ENCODE measurements at regions not wholly inside any gene's neighbourhood (a gene's known extent, or its start where the extent isn't known, plus 50 kb on each side); places are given as distances from the start of the nearest gene placed in this dataset.
A peak's percentile ranks its signal among the peaks of the same experiment; 100 is the strongest.

GRCh38 chr6:76250666-76251065 lies 178.2 kb upstream of the IMPG1 start:
- Histone ChIP-seq H3K27me3 (ENCODE audit: insufficient read depth, poor library complexity, severe bottlenecking) (no peaks in the 10 kb centered on the region), H3K27ac (replicated peaks) (peak overlapping the region; percentile 61), H3K4me3 (replicated peaks; ENCODE audit: insufficient read depth, low read length) (no peak overlapping the region)
- TF ChIP-seq SPI1 (IDR thresholded peaks at IDR 0.05; ENCODE audit: borderline replicate concordance, low read depth) (peak; percentile 82), POLR2AphosphoS5 (IDR thresholded peaks at IDR 0.05; ENCODE audit: low read depth) (no peak)
- DNase-seq (ENCODE audit: low read depth in 1 of 2, low spot score in 1 of 2) = peak; percentile 80 to 85

- TF ChIP-seq, protein P1, sequence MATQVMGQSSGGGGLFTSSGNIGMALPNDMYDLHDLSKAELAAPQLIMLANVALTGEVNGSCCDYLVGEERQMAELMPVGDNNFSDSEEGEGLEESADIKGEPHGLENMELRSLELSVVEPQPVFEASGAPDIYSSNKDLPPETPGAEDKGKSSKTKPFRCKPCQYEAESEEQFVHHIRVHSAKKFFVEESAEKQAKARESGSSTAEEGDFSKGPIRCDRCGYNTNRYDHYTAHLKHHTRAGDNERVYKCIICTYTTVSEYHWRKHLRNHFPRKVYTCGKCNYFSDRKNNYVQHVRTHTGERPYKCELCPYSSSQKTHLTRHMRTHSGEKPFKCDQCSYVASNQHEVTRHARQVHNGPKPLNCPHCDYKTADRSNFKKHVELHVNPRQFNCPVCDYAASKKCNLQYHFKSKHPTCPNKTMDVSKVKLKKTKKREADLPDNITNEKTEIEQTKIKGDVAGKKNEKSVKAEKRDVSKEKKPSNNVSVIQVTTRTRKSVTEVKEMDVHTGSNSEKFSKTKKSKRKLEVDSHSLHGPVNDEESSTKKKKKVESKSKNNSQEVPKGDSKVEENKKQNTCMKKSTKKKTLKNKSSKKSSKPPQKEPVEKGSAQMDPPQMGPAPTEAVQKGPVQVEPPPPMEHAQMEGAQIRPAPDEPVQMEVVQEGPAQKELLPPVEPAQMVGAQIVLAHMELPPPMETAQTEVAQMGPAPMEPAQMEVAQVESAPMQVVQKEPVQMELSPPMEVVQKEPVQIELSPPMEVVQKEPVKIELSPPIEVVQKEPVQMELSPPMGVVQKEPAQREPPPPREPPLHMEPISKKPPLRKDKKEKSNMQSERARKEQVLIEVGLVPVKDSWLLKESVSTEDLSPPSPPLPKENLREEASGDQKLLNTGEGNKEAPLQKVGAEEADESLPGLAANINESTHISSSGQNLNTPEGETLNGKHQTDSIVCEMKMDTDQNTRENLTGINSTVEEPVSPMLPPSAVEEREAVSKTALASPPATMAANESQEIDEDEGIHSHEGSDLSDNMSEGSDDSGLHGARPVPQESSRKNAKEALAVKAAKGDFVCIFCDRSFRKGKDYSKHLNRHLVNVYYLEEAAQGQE (IDR thresholded peaks at IDR 0.05; ENCODE audit: insufficient replicate concordance, low read depth) = no peak
- TF ChIP-seq POLR2AphosphoS5 (IDR thresholded peaks at IDR 0.05; ENCODE audit: low read depth) (no peak), GABPA (IDR thresholded peaks at IDR 0.05; ENCODE audit: low read depth) (no peak), SPI1 (IDR thresholded peaks at IDR 0.05; ENCODE audit: borderline replicate concordance, low read depth) (no peak)
- TF ChIP-seq, protein P2, sequence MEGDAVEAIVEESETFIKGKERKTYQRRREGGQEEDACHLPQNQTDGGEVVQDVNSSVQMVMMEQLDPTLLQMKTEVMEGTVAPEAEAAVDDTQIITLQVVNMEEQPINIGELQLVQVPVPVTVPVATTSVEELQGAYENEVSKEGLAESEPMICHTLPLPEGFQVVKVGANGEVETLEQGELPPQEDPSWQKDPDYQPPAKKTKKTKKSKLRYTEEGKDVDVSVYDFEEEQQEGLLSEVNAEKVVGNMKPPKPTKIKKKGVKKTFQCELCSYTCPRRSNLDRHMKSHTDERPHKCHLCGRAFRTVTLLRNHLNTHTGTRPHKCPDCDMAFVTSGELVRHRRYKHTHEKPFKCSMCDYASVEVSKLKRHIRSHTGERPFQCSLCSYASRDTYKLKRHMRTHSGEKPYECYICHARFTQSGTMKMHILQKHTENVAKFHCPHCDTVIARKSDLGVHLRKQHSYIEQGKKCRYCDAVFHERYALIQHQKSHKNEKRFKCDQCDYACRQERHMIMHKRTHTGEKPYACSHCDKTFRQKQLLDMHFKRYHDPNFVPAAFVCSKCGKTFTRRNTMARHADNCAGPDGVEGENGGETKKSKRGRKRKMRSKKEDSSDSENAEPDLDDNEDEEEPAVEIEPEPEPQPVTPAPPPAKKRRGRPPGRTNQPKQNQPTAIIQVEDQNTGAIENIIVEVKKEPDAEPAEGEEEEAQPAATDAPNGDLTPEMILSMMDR (IDR thresholded peaks at IDR 0.05; ENCODE audit: insufficient read depth, low read length) = no peak
- Histone ChIP-seq H3K27me3 (ENCODE audit: insufficient read depth, poor library complexity, severe bottlenecking) (no peaks in the 10 kb centered on the region), H3K27ac (replicated peaks) (no peak overlapping the region), H3K4me3 (replicated peaks; ENCODE audit: insufficient read depth, low read length) (no peak overlapping the region)
- no peak for DNase-seq (ENCODE audit: low read depth in 1 of 2, low spot score in 1 of 2)
Measured at GRCh38 chr6:76247527-76247926, 175.1 kb upstream of the IMPG1 start.

DNA sequence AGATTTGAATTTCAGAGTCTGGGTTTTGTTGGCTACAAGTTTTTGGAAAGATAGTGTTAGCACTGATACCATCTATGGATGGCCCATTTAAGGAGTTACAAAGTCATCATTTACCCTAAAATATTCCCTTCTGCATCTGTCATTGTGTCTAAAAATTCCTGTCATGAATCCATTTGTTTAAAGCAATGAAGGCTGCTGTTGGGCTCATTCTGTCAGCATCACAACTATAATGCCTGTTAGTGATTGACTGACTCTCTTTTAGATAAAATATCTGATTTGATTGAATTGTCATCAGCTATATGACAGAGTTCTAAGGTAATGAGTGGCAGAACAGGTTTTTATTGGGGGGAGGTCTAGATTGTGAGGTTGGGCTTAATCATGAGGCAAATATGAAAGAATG lies 167.6 kb upstream of the IMPG1 start:
- TF ChIP-seq, protein P1 (IDR thresholded peaks at IDR 0.05; ENCODE audit: insufficient replicate concordance, low read depth) = no peak
- TF ChIP-seq POLR2AphosphoS5 (IDR thresholded peaks at IDR 0.05; ENCODE audit: low read depth) (no peak), GABPA (IDR thresholded peaks at IDR 0.05; ENCODE audit: low read depth) (no peak)
- TF ChIP-seq, protein P2 (IDR thresholded peaks at IDR 0.05; ENCODE audit: insufficient read depth, low read length) = no peak
- H3K4me3 ChIP-seq (replicated peaks; ENCODE audit: insufficient read depth, low read length) = no peak overlapping the region
- no peak overlapping the region for H3K27ac ChIP-seq (replicated peaks)
- no peaks in the 10 kb centered on the region for H3K27me3 ChIP-seq (ENCODE audit: insufficient read depth, poor library complexity, severe bottlenecking)
- DNase-seq (ENCODE audit: low read depth in 1 of 2, low spot score in 1 of 2) = no peak

DNA sequence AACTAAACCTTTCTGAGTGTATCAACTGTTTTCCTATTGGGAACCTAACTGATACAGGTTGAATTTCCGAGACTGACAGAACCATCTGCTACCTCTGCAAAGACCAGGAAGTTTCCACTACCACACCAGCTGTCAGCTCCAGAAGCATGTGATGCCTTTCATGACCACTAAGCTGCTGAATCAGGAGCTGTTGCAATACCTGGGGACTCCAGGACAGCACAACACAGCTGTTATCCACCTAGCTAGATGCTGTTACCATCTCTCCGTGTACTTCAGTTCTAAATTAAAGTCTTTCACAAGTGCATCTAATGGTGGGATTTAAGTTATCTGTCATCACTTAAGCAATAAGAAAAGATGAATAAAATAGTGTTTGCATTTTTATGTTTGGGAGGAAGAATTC lies 158.2 kb upstream of the IMPG1 start:
- TF ChIP-seq POLR2AphosphoS5 (IDR thresholded peaks at IDR 0.05; ENCODE audit: low read depth) = peak; percentile 52
- TF ChIP-seq, protein P1 (IDR thresholded peaks at IDR 0.05; ENCODE audit: insufficient replicate concordance, low read depth) = no peak
- Histone ChIP-seq H3K27ac (replicated peaks) (no peak overlapping the region), H3K27me3 (ENCODE audit: insufficient read depth, poor library complexity, severe bottlenecking) (no peaks in the 10 kb centered on the region), H3K4me3 (replicated peaks; ENCODE audit: insufficient read depth, low read length) (no peak overlapping the region)
- DNase-seq (ENCODE audit: low read depth in 1 of 2, low spot score in 1 of 2) = peak; percentile 20 to 67
